ENCODE measurements at regions not wholly inside any gene's neighbourhood (a gene's known extent, or its start where the extent isn't known, plus 50 kb on each side); places are given as distances from the start of the nearest gene placed in this dataset.

- TF ChIP-seq CTCF (conservative IDR thresholded peaks at IDR 0.05 in 1 of 2, IDR thresholded peaks at IDR 0.05 in 1 of 2; ENCODE audit: extremely low read depth in 1 of 2, insufficient read depth in 1 of 2, low read depth in 1 of 2, low read length in 2 of 2) (no peak), EZH2 (IDR thresholded peaks at IDR 0.05; ENCODE audit: borderline replicate concordance, low read length) (no peak)
These were observed 296.3 kb downstream of the DSC3 start for GRCh38 chr18:30746224-30746623.

Data from mammary epithelial cell (primary cell).